HG03457 (cell line): ENCODE measurements at regions not wholly inside any gene's neighbourhood (a gene's known extent, or its start where the extent isn't known, plus 50 kb on each side); places are given as distances from the start of the nearest gene placed in this dataset.
"Not testable (repeated sequence)": the region's sequence is repeated elsewhere in the genome, so short reads cannot be mapped to it uniquely, and the experiment has no call there.

Source experiments
- ATAC-seq: cut with Tn5 transposase; IDR thresholded peaks from one replicate; pipeline ENCODE4 v1.9.1; 2021; ENCODE audit warnings: moderate number of reproducible peaks; ENCODE audit not compliant: unreplicated experiment

GRCh38 chr12:73656375-73656774, 881.3 kb upstream of the ATXN7L3B start:
- ATAC-seq, result no peak

DNA sequence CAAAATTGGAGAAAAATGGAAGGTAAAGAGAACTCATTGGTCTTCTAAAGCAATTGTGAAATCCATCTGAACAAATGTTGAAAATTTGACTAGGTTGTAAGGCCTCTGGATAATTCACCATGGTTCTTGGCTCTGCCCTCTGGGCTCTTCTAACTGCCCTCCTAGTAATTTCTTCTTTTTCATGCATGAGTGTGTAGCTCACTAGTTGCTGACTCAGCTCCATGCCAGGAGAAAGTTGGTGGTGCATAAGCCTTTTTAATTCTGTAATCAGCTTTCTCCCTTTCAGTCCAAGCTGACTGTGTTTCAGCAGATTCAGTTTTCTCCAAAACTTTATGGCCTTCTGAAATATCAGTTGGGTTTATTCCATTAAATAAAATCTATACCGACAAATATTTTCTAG, 877.8 kb upstream of the ATXN7L3B start:
- no peak for ATAC-seq

GRCh38 chr12:73665193-73665592, 872.4 kb upstream of the ATXN7L3B start:
- no peak for ATAC-seq

GRCh38 chr12:73671550-73671949, 866.1 kb upstream of the ATXN7L3B start:
- not testable (repeated sequence) for ATAC-seq

- no peak for ATAC-seq
Observed at GRCh38 chr12:73677520-73678291, 859.9 kb upstream of the ATXN7L3B start.

DNA sequence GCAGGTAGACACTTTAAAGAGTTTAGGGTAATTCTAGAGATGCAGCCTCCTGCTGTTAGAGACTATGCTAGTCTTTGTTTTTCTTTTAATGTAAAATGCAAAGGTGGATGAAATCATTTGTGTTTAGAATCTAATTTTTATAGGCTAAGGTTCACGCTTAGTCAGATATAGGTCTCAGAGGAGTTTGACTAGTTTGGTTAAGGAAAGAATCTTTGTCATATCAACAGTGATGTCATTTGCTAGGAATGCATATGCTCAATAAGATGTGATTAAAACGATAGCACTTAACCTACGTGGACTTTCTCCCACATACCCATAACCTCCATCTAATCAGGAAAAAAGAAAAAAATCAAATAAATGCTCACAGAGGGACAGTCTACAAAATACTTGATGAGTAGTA, 859.3 kb upstream of the ATXN7L3B start:
- ATAC-seq, result no peak

DNA sequence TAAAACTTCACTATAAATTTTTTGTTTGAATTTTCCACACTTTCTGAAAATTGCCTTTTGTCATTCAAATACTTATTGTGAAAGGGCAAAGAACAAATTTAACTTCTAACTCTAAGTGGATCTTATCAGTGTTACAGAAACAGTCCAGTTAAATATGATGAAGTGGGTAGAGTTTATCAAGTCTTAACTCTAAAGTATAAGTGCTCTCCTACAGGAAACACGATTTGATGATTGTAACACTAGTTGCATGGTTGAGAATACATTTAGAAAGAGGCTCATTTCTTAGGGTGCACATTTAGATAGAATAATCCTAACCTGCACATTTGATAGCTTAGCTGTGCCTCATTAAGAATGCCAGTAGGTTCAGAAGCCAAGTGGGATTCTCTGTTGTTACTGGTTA, 838.3 kb upstream of the ATXN7L3B start:
- no peak for ATAC-seq

GRCh38 chr12:73714655-73715054, 823.0 kb upstream of the ATXN7L3B start:
- ATAC-seq, result no peak

GRCh38 chr12:73716143-73716542, 821.5 kb upstream of the ATXN7L3B start:
- ATAC-seq, result not testable (repeated sequence)

- ATAC-seq, result no peak
Observed at GRCh38 chr12:73719223-73719622, 818.4 kb upstream of the ATXN7L3B start.

GRCh38 chr12:73726881-73727280, 810.8 kb upstream of the ATXN7L3B start:
- no peak for ATAC-seq

GRCh38 chr12:73731658-73732057, 806.0 kb upstream of the ATXN7L3B start:
- ATAC-seq, result no peak

DNA sequence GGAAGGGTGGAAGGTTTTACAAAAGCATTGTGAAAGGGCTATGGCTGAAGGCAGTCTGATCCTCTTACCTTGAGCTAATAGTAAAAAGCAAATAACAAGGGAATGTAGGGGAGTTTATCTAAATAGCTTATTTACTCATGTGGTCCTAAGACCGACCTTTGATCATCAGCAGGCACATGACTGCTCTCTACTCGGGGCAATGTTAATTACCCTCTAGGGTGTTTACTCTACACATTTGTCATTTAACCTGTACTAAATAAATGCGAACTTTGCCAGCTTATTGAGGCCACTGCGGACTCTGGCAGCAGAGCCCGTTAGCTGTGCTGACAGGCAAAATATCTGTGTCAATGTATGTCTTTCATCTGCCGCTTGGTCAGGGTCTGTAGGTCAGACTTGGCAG, 768.3 kb upstream of the ATXN7L3B start:
- ATAC-seq, result no peak

DNA sequence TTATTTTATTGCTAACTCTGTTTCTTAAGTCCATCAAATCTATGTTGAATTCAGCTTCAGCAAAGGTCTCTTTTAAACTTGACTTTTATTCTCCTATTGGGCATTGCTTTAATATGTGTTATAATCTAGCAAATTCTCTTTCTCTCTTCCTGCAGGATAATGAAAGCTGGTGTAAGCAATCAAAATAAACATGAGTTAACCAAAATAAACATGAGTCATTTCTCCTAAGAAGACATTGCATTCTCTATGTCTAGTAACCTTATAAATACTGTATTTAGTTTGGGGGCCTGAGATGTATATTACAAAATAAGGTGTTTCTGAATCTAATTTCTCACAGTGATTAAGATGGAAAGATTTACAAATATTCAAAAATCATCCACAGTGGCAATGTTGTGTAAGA, 739.1 kb upstream of the ATXN7L3B start:
- ATAC-seq, result no peak

DNA sequence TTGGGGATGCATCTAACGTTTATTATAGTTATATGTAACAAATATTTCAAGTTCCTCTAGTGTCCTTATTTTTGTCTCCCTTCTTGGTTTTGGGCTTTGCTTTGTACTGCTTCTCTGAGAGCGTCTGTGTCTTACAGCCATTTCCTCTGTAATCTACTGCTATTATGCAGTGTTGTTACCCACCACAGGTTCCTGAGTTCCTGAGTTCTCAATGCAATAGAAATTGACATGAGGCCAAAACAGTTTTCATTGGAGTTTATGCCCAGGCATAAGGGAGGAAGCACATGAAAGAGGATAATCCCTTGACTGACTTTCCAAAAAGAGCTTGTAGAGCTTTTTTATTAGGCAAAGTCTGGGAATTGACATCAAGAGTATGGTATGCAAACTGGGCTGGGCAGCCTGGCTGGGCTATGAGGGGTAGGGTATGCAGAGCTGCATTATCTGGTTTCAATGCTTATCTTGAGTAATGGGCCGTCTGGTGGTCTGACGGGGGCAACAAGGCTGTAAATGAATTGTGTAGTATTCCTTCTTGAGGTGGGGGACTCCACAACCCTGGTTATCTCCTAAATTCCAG, 722.5 kb upstream of the ATXN7L3B start:
- no peak for ATAC-seq

- ATAC-seq, result no peak
Observed at GRCh38 chr12:73817161-73817560, 720.5 kb upstream of the ATXN7L3B start.

DNA sequence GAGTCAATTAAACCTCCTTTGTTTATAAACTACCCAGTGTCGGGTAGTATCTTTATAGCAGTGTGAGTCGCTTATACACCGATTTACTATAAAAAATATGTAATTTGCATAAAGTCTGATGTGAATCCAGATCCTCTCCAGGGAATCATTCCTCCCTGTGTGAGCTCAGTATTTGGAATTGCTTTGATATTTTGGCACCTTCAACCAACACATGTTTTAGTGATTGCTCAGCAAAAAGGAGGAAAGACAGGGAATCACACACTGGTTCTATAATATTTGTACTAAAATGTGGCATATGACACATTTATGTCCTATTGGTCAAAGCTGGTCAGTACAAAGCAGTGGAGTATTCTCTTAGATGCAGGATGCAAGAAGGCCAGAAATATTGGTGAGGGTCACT, 703.9 kb upstream of the ATXN7L3B start:
- no peak for ATAC-seq

DNA sequence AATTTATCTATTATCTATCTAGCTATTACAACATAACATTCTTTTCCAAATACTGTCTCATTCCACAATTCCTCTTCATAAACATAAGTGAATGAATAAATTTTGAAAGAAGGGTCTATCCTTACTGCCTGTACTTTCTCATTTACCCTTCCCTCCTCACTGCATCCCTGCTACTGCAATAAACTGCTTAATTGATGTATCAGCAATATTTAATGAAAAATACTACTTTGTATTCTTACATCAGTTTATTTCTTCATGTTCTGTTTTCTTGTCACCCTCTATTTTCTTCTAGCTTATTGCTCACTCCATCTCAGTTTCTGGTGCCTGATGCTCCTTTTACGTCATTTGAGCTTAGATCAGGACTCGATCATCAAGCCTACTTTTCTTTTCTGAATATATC, 695.7 kb upstream of the ATXN7L3B start:
- ATAC-seq, result no peak

DNA sequence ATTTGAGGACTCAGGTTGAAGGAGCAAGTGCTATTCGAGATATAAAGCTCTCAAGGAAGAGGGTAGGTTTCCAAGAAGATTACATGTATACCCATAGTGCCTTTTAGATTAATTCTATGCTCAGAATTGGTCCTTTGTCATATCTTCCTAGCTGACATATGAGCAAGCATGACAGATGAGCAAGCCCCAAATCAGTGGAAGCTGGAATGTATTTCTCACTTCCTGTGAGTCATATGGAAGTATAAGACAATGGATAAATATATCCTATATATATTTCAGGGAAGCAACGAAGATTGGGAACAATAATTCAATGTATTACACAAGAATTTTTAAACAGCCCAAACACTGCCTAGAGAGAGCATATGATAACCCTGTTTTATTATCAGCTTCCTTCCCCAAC, 674.1 kb upstream of the ATXN7L3B start:
- ATAC-seq, result no peak

- no peak for ATAC-seq
Observed at GRCh38 chr12:73867147-73867546, 670.5 kb upstream of the ATXN7L3B start.

GRCh38 chr12:73877291-73877690, 660.3 kb upstream of the ATXN7L3B start:
- not testable (repeated sequence) for ATAC-seq

GRCh38 chr12:73892201-73892600, 645.4 kb upstream of the ATXN7L3B start:
- ATAC-seq, result no peak

DNA sequence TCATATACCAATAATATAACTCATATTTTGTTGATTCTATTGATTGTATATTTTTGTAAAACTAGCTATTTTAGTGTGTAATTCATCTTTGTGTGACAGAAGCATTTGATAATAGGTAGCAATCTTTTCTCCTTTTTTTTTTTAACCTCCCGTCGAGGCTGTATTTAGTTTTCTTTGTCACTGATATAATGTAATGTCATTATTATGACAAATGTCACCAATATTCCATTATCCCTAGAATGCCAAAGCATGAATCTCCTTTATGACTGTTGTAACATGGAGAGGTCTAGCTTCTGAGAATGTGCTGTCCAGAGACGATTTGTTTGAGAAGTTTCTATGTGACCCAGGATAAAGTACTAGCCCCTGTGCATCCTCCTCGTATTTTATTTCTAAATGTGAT, 639.0 kb upstream of the ATXN7L3B start:
- no peak for ATAC-seq
